ENCODE measurements at regions not wholly inside any gene's neighbourhood (a gene's known extent, or its start where the extent isn't known, plus 50 kb on each side); places are given as distances from the start of the nearest gene placed in this dataset.

DNA sequence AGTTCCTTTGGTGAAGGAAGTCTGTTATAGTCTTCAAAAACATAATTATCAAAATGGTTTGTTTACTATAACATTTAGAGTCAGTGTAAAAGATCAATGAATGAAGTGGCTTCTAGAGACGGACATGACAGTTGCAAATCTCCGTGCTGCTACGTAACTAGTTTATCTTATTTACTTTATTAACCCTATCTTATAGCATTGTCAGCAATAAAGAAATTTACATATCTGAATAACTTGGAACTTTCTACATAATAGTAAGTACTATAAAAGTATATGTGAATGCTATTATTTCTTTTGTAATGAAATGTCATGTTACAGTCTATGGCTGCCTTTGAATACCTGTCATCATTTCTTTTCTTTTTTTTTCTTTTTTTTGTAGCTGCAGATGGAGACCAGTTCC lies 246.8 kb downstream of the PTH2R start:
- TF ChIP-seq, protein P1, sequence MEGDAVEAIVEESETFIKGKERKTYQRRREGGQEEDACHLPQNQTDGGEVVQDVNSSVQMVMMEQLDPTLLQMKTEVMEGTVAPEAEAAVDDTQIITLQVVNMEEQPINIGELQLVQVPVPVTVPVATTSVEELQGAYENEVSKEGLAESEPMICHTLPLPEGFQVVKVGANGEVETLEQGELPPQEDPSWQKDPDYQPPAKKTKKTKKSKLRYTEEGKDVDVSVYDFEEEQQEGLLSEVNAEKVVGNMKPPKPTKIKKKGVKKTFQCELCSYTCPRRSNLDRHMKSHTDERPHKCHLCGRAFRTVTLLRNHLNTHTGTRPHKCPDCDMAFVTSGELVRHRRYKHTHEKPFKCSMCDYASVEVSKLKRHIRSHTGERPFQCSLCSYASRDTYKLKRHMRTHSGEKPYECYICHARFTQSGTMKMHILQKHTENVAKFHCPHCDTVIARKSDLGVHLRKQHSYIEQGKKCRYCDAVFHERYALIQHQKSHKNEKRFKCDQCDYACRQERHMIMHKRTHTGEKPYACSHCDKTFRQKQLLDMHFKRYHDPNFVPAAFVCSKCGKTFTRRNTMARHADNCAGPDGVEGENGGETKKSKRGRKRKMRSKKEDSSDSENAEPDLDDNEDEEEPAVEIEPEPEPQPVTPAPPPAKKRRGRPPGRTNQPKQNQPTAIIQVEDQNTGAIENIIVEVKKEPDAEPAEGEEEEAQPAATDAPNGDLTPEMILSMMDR (conservative IDR thresholded peaks at IDR 0.05 in 1 of 2, IDR thresholded peaks at IDR 0.05 in 1 of 2; ENCODE audit: low read depth in 1 of 2, low read length in 2 of 2), result no peak
- TF ChIP-seq EZH2 (IDR thresholded peaks at IDR 0.05; ENCODE audit: low read length, missing control alignments), result no peak
